ENCODE measurements at regions not wholly inside any gene's neighbourhood (a gene's known extent, or its start where the extent isn't known, plus 50 kb on each side); places are given as distances from the start of the nearest gene placed in this dataset.

DNA sequence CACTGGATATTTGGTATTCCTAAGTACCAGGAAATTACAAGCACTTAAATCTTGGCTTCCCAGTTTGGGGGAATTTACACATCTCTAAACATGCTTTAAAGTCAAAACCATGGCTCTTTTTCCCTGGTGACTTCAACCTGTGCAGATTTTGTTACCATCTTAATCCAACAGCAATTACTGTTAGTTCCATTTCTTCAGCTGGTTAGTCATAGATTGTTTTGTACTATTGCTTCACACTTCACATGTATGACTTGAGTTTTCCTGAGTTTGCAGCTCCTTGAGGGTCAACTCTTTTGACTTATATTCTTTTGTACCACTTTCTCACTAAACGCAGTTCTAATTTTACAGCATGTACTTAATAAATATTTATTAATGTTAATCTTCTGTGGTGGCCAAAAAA lies 203.4 kb upstream of the RND3 start:
- H3K27me3 Mint-ChIP-seq: no peaks in the 10 kb centered on the region
- no peaks in the 10 kb centered on the region for H3K9me3 Mint-ChIP-seq
- H3K36me3 Mint-ChIP-seq: no peaks in the 10 kb centered on the region
- Histone ChIP-seq H3K4me3 (ENCODE audit: control insufficient read depth in 1 of 2, extremely low read depth in 1 of 2, low read length in 1 of 2) (no peak overlapping the region), H3K4me1 (ENCODE audit: control insufficient read depth in 1 of 2, extremely low read depth in 1 of 2, insufficient read depth in 2 of 2, low read length in 2 of 2) (no peaks in the 10 kb centered on the region), H3K36me3 (ENCODE audit: control insufficient read depth in 2 of 2, extremely low read depth in 1 of 2, insufficient read depth in 1 of 2, low read length in 1 of 2) (no peaks in the 10 kb centered on the region), H3K9me3 (no peaks in the 10 kb centered on the region), H3K27ac (ENCODE audit: low read length) (no peak overlapping the region), H3K27me3 (replicated peaks in 1 of 2; ENCODE audit: control insufficient read depth in 2 of 2, extremely low read depth in 1 of 2, insufficient read depth in 2 of 2, low read length in 1 of 2) (no peaks in the 10 kb centered on the region)
- ATAC-seq (replicated peaks in 1 of 4) (no peak), DNase-seq (no peak)
- H3K4me3 Mint-ChIP-seq: no peak overlapping the region
- no peak overlapping the region for H3K27ac Mint-ChIP-seq
- ChIA-PET CTCF (no interaction called here), POLR2A (no interaction called here)
- no CpG with 5 or more reads among the region's 1 CpG for WGBS (ENCODE audit: insufficient coverage)
- no peaks in the 10 kb centered on the region for H3K4me1 Mint-ChIP-seq

DNA sequence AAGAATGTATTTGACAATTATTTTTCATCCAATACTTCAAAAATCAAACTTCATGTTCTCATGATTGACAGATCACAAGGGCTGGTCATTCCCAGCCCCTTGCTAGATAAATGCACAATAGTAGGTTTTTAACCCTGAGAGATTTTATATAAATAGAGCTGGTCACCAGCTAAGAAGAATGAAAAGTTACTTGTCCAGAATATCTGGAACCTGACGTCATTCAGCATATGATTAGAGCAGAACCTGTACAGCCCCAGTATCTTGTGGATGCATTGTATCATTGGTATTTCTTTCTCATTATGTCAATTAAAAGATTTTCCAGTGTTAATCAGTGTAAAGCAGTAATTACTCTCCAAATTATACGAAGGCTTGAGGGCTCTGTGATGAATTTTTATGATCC lies 202.8 kb upstream of the RND3 start:
- Histone ChIP-seq H3K9me3 (no peaks in the 10 kb centered on the region), H3K4me3 (ENCODE audit: control insufficient read depth in 1 of 2, extremely low read depth in 1 of 2, low read length in 1 of 2) (no peak overlapping the region), H3K36me3 (ENCODE audit: control insufficient read depth in 2 of 2, extremely low read depth in 1 of 2, insufficient read depth in 1 of 2, low read length in 1 of 2) (no peaks in the 10 kb centered on the region), H3K4me1 (ENCODE audit: control insufficient read depth in 1 of 2, extremely low read depth in 1 of 2, insufficient read depth in 2 of 2, low read length in 2 of 2) (no peaks in the 10 kb centered on the region), H3K27me3 (replicated peaks in 1 of 2; ENCODE audit: control insufficient read depth in 2 of 2, extremely low read depth in 1 of 2, insufficient read depth in 2 of 2, low read length in 1 of 2) (no peaks in the 10 kb centered on the region), H3K27ac (ENCODE audit: low read length) (no peak overlapping the region)
- Mint-ChIP-seq H3K27ac (no peak overlapping the region), H3K9me3 (no peaks in the 10 kb centered on the region), H3K27me3 (no peaks in the 10 kb centered on the region), H3K36me3 (no peaks in the 10 kb centered on the region), H3K4me1 (no peaks in the 10 kb centered on the region), H3K4me3 (no peak overlapping the region)
- no peak for DNase-seq
- ATAC-seq (replicated peaks in 1 of 4): no peak
- 100% methylated on average over 1 of the region's 2 CpGs for WGBS (ENCODE audit: insufficient coverage)
- POLR2A ChIA-PET: no interaction called here
- CTCF ChIA-PET: no interaction called here

GRCh38 chr2:150689590-150689989 lies 202.1 kb upstream of the RND3 start:
- no peaks in the 10 kb centered on the region for H3K36me3 ChIP-seq (ENCODE audit: control insufficient read depth in 2 of 2, extremely low read depth in 1 of 2, insufficient read depth in 1 of 2, low read length in 1 of 2)
- DNase-seq (no peak), ATAC-seq (replicated peaks in 1 of 4) (no peak)
- Mint-ChIP-seq H3K4me1 (no peaks in the 10 kb centered on the region), H3K36me3 (no peaks in the 10 kb centered on the region), H3K4me3 (no peak overlapping the region), H3K27me3 (no peaks in the 10 kb centered on the region), H3K27ac (no peak overlapping the region), H3K9me3 (no peaks in the 10 kb centered on the region)
- WGBS (ENCODE audit: insufficient coverage): no CpG with 5 or more reads among the region's 2 CpGs
- H3K9me3 ChIP-seq: no peaks in the 10 kb centered on the region
- POLR2A ChIA-PET: no interaction called here
- no peaks in the 10 kb centered on the region for H3K27me3 ChIP-seq (replicated peaks in 1 of 2; ENCODE audit: control insufficient read depth in 2 of 2, extremely low read depth in 1 of 2, insufficient read depth in 2 of 2, low read length in 1 of 2)
- H3K4me1 ChIP-seq (ENCODE audit: control insufficient read depth in 1 of 2, extremely low read depth in 1 of 2, insufficient read depth in 2 of 2, low read length in 2 of 2): no peaks in the 10 kb centered on the region
- no peak overlapping the region for H3K4me3 ChIP-seq (ENCODE audit: control insufficient read depth in 1 of 2, extremely low read depth in 1 of 2, low read length in 1 of 2)
- H3K27ac ChIP-seq (ENCODE audit: low read length): no peak overlapping the region
- CTCF ChIA-PET: no interaction called here

- H3K4me1 Mint-ChIP-seq: no peaks in the 10 kb centered on the region
- no peaks in the 10 kb centered on the region for H3K36me3 Mint-ChIP-seq
- no peaks in the 10 kb centered on the region for H3K27me3 Mint-ChIP-seq
- ChIA-PET POLR2A (no interaction called here), CTCF (no interaction called here)
- ATAC-seq (replicated peaks in 1 of 4) (no peak), DNase-seq (no peak)
- no peak overlapping the region for H3K27ac ChIP-seq (ENCODE audit: low read length)
- H3K9me3 ChIP-seq: no peaks in the 10 kb centered on the region
- no peaks in the 10 kb centered on the region for H3K36me3 ChIP-seq (ENCODE audit: control insufficient read depth in 2 of 2, extremely low read depth in 1 of 2, insufficient read depth in 1 of 2, low read length in 1 of 2)
- WGBS (ENCODE audit: insufficient coverage): no CpG with 5 or more reads among the region's 3 CpGs
- H3K9me3 Mint-ChIP-seq: no peaks in the 10 kb centered on the region
- H3K27me3 ChIP-seq (replicated peaks in 1 of 2; ENCODE audit: control insufficient read depth in 2 of 2, extremely low read depth in 1 of 2, insufficient read depth in 2 of 2, low read length in 1 of 2): no peaks in the 10 kb centered on the region
- H3K27ac Mint-ChIP-seq: no peak overlapping the region
- H3K4me3 Mint-ChIP-seq: no peak overlapping the region
- H3K4me3 ChIP-seq (ENCODE audit: control insufficient read depth in 1 of 2, extremely low read depth in 1 of 2, low read length in 1 of 2): no peak overlapping the region
- H3K4me1 ChIP-seq (ENCODE audit: control insufficient read depth in 1 of 2, extremely low read depth in 1 of 2, insufficient read depth in 2 of 2, low read length in 2 of 2): no peaks in the 10 kb centered on the region
Observed at GRCh38 chr2:150688016-150688415, 200.5 kb upstream of the RND3 start.

DNA sequence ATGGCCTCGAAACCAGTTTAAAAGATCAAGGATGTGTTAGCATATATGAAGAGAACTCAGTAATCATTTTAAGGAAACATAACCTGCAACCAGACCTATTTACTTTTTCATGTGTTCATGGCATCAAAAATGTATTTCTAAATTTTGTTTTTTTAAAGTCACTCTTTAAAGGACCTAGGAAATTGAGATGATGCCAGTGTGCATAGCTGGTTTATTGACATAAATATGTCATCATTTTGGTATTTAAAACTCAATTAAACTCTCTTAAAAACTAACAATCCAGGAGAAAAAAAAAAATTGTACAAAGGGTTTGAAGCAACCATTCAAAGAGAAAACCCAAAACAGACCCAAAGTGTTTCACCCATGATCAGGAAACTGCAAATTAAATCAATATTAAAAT lies 198.9 kb upstream of the RND3 start:
- Mint-ChIP-seq H3K27me3 (no peaks in the 10 kb centered on the region), H3K27ac (no peak overlapping the region)

DNA sequence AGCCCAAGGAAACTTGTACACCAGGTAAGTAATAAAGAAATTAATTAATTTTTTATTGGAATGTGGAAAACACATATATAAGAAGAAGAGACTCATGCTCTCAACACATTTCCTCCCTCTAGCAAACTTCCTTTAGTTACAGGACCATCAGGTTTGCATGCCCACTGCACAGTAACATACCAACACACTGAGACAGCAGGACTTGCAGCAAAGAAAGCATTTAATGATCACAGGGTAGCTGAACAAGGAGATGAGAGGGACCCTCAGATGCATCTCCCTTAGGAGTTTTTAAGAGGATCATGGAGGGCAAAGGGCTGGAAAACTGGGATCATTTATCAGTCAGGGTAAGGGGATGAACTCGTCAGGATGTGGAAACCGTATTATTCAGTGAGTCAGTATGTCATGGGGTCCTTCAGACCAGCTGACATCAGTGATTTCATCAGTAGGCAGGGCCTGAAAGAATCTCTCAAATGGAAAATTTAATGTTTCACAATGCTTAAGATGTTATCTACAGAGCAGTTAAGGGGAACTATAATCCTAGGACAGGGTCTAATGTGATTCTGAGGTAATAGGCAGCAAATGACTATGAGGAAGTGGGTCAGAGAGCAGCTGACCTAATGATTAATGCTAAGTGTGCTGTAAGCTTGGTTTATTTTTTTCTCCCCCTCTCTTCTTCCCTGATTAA lies 193.8 kb upstream of the RND3 start:
- H3K4me3 Mint-ChIP-seq: no peak overlapping the region
- Histone ChIP-seq H3K36me3 (ENCODE audit: control insufficient read depth in 2 of 2, extremely low read depth in 1 of 2, insufficient read depth in 1 of 2, low read length in 1 of 2) (no peaks in the 10 kb centered on the region), H3K27me3 (replicated peaks in 1 of 2; ENCODE audit: control insufficient read depth in 2 of 2, extremely low read depth in 1 of 2, insufficient read depth in 2 of 2, low read length in 1 of 2) (no peaks in the 10 kb centered on the region), H3K27ac (ENCODE audit: low read length) (no peak overlapping the region), H3K4me3 (ENCODE audit: control insufficient read depth in 1 of 2, extremely low read depth in 1 of 2, low read length in 1 of 2) (no peak overlapping the region), H3K4me1 (ENCODE audit: control insufficient read depth in 1 of 2, extremely low read depth in 1 of 2, insufficient read depth in 2 of 2, low read length in 2 of 2) (no peaks in the 10 kb centered on the region), H3K9me3 (no peaks in the 10 kb centered on the region)
- ChIA-PET CTCF (no interaction called here), POLR2A (no interaction called here)
- H3K27me3 Mint-ChIP-seq: no peaks in the 10 kb centered on the region
- H3K9me3 Mint-ChIP-seq: no peaks in the 10 kb centered on the region
- no peaks in the 10 kb centered on the region for H3K36me3 Mint-ChIP-seq
- H3K27ac Mint-ChIP-seq: no peak overlapping the region
- 45% methylated on average over 2 of the region's 2 CpGs for WGBS (ENCODE audit: insufficient coverage)
- no peaks in the 10 kb centered on the region for H3K4me1 Mint-ChIP-seq
- DNase-seq (no peak), ATAC-seq (replicated peaks in 1 of 4) (no peak)

More for the DNA sequence above, 198.9 kb upstream of the RND3 start:
- ChIA-PET POLR2A (no interaction called here), CTCF (no interaction called here)
- Histone ChIP-seq H3K27me3 (replicated peaks in 1 of 2; ENCODE audit: control insufficient read depth in 2 of 2, extremely low read depth in 1 of 2, insufficient read depth in 2 of 2, low read length in 1 of 2) (no peaks in the 10 kb centered on the region), H3K4me3 (ENCODE audit: control insufficient read depth in 1 of 2, extremely low read depth in 1 of 2, low read length in 1 of 2) (no peak overlapping the region), H3K9me3 (no peaks in the 10 kb centered on the region), H3K27ac (ENCODE audit: low read length) (no peak overlapping the region), H3K4me1 (ENCODE audit: control insufficient read depth in 1 of 2, extremely low read depth in 1 of 2, insufficient read depth in 2 of 2, low read length in 2 of 2) (no peaks in the 10 kb centered on the region), H3K36me3 (ENCODE audit: control insufficient read depth in 2 of 2, extremely low read depth in 1 of 2, insufficient read depth in 1 of 2, low read length in 1 of 2) (no peaks in the 10 kb centered on the region)
- Mint-ChIP-seq H3K4me3 (no peak overlapping the region), H3K36me3 (no peaks in the 10 kb centered on the region), H3K4me1 (no peaks in the 10 kb centered on the region), H3K9me3 (no peaks in the 10 kb centered on the region)
- ATAC-seq (replicated peaks in 1 of 4) (no peak), DNase-seq (no peak)
- no CpG with 5 or more reads among the region's 1 CpG for WGBS (ENCODE audit: insufficient coverage)

GRCh38 chr2:150679456-150680120 lies 192.1 kb upstream of the RND3 start:
- no peaks in the 10 kb centered on the region for H3K9me3 ChIP-seq
- no peak overlapping the region for H3K4me3 Mint-ChIP-seq
- WGBS (ENCODE audit: insufficient coverage): 80% methylated on average over 3 of the region's 8 CpGs
- H3K36me3 Mint-ChIP-seq: no peaks in the 10 kb centered on the region
- H3K4me1 ChIP-seq (ENCODE audit: control insufficient read depth in 1 of 2, extremely low read depth in 1 of 2, insufficient read depth in 2 of 2, low read length in 2 of 2): no peaks in the 10 kb centered on the region
- no peak overlapping the region for H3K27ac Mint-ChIP-seq
- H3K4me3 ChIP-seq (ENCODE audit: control insufficient read depth in 1 of 2, extremely low read depth in 1 of 2, low read length in 1 of 2): no peak overlapping the region
- no peaks in the 10 kb centered on the region for H3K27me3 Mint-ChIP-seq
- H3K27me3 ChIP-seq (replicated peaks in 1 of 2; ENCODE audit: control insufficient read depth in 2 of 2, extremely low read depth in 1 of 2, insufficient read depth in 2 of 2, low read length in 1 of 2): no peaks in the 10 kb centered on the region
- H3K4me1 Mint-ChIP-seq: no peaks in the 10 kb centered on the region
- ChIA-PET POLR2A (no interaction called here), CTCF (no interaction called here)
- DNase-seq (no peak), ATAC-seq (replicated peaks in 1 of 4) (no peak)
- H3K36me3 ChIP-seq (ENCODE audit: control insufficient read depth in 2 of 2, extremely low read depth in 1 of 2, insufficient read depth in 1 of 2, low read length in 1 of 2): no peaks in the 10 kb centered on the region
- no peak overlapping the region for H3K27ac ChIP-seq (ENCODE audit: low read length)
- H3K9me3 Mint-ChIP-seq: no peaks in the 10 kb centered on the region

Data from T-cell (primary cell).